Activated CD8-positive, alpha-beta T cell treated with anti-CD3 and anti-CD28 coated beads for 36 hours (primary cell): ENCODE measurements at regions not wholly inside any gene's neighbourhood (a gene's known extent, or its start where the extent isn't known, plus 50 kb on each side); places are given as distances from the start of the nearest gene placed in this dataset.

Experiments
- ATAC-seq: fragments of 200-7000 bp; cut with Tn5 transposase; one replicate; pipeline ENCODE4 v1.10.0; 2021; ENCODE audit warnings: mild to moderate bottlenecking, moderate library complexity
- CTCF ChIA-PET: fragments of 350-600 bp; sonication (Branson Sonifier 250); formaldehyde crosslinking; loops from one replicate; lab custom pipeline; 2021; ENCODE audit warnings: antibody characterized with exemption; lab: Charles Lee
- POLR2A ChIA-PET: fragments of 350-600 bp; sonication (Branson Sonifier 250); formaldehyde crosslinking; loops from one replicate; lab custom pipeline; 2021; ENCODE audit warnings: antibody characterized with exemption; lab: Charles Lee
- DNase-seq: peaks from one replicate; pipeline ENCODE4 v3.0.0-alpha.2; 2020
- H3K27ac Mint-ChIP-seq: one replicate; pipeline ENCODE4 v1.8.0; 2021; ENCODE audit warnings: mild to moderate bottlenecking, mixed read lengths
- H3K27me3 Mint-ChIP-seq: one replicate; pipeline ENCODE4 v1.8.0; 2021; ENCODE audit warnings: mixed read lengths
- H3K36me3 Mint-ChIP-seq: one replicate; pipeline ENCODE4 v1.8.0; 2021; ENCODE audit warnings: low read depth, mixed read lengths
- H3K4me1 Mint-ChIP-seq: one replicate; pipeline ENCODE4 v1.8.0; 2021; ENCODE audit warnings: low read depth, mixed read lengths
- H3K4me3 Mint-ChIP-seq: one replicate; pipeline ENCODE4 v1.8.0; 2021; ENCODE audit warnings: mild to moderate bottlenecking, moderate library complexity, mixed read lengths
- H3K9me3 Mint-ChIP-seq: one replicate; pipeline ENCODE4 v1.8.0; 2021; ENCODE audit warnings: mixed read lengths
- intact Hi-C: fragments of 100-400 bp; cut with micrococcal nuclease; formaldehyde crosslinking; loops from one replicate; pipeline ENCODE4 v1.10.0; 2022
- TF ChIP-seq, protein P1 (sequence below): fragments of 200-600 bp; IDR thresholded peaks from one replicate; pipeline ENCODE4 v1.8.0; 2022; ENCODE audit warnings: antibody characterized with exemption, mild to moderate bottlenecking

DNA sequence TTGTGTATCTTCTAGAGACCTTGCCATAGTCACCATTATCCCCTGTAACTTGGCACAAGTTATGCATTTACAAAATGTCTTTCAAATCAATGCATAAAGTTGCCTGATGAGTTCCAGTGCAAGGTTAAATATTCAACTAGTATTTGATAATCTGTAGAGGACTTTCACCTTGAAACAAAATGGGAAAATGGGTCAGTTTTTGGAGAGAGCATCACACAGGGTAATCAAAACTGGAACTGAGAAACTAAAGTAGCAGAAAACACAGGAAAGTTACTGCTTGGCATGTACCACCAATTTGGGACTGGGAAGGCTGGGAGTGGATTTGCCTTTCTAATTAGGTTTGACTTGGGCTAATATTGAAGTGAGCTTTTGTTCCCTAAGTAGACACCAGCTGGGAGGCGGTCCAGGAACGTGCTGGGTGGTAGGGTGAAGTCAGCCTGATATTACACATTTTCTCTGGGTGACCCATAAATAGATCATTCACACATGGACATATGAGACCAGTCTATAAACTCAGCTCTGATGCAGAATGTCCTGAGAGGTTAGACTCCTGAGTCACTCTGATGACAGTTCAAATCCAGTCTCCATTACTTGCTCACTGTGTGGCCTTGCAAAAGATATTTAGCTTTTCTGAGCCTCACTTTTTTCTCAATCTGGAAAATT, 152.3 kb downstream of the PCTP start:
- DNase-seq (no peak), ATAC-seq (no peak)
- H3K27ac Mint-ChIP-seq: no peak overlapping the region
- no peaks in the 10 kb centered on the region for H3K9me3 Mint-ChIP-seq
- POLR2A ChIA-PET: no interaction called here
- CTCF ChIA-PET: no interaction called here
- intact Hi-C loops: no loop called here
- TF ChIP-seq, protein P1, sequence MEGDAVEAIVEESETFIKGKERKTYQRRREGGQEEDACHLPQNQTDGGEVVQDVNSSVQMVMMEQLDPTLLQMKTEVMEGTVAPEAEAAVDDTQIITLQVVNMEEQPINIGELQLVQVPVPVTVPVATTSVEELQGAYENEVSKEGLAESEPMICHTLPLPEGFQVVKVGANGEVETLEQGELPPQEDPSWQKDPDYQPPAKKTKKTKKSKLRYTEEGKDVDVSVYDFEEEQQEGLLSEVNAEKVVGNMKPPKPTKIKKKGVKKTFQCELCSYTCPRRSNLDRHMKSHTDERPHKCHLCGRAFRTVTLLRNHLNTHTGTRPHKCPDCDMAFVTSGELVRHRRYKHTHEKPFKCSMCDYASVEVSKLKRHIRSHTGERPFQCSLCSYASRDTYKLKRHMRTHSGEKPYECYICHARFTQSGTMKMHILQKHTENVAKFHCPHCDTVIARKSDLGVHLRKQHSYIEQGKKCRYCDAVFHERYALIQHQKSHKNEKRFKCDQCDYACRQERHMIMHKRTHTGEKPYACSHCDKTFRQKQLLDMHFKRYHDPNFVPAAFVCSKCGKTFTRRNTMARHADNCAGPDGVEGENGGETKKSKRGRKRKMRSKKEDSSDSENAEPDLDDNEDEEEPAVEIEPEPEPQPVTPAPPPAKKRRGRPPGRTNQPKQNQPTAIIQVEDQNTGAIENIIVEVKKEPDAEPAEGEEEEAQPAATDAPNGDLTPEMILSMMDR: no peak
- H3K4me1 Mint-ChIP-seq: no peaks in the 10 kb centered on the region
- H3K27me3 Mint-ChIP-seq: no peaks in the 10 kb centered on the region
- H3K36me3 Mint-ChIP-seq: no peaks in the 10 kb centered on the region
- H3K4me3 Mint-ChIP-seq: no peak overlapping the region

DNA sequence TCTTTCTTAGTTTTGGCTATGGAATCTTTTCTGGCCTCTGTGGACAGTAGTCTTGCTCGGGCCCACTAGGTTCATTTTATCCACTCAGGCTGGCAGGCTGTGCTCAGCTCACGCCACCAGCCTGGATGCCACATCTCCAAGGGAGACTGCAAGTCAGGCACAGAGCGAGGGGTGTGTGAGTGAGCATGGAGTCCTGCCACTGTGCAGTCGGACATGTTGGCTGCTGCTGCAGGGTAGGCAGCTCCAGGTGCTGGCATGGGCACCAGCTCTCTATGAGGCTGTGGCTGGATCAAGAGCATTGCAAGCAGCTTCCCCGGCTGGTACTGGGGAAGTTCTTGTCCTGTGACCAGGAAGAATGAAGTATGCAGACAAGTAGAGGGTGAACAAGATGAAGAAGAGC, 158.9 kb downstream of the PCTP start:
- DNase-seq: no peak
- TF ChIP-seq, protein P1: no peak
- Mint-ChIP-seq H3K9me3 (no peaks in the 10 kb centered on the region), H3K27ac (no peak overlapping the region), H3K4me3 (no peak overlapping the region), H3K27me3 (no peaks in the 10 kb centered on the region), H3K36me3 (no peaks in the 10 kb centered on the region), H3K4me1 (no peaks in the 10 kb centered on the region)
- intact Hi-C loops: no loop called here
- no peak for ATAC-seq
- POLR2A ChIA-PET: no interaction called here
- CTCF ChIA-PET: no interaction called here

DNA sequence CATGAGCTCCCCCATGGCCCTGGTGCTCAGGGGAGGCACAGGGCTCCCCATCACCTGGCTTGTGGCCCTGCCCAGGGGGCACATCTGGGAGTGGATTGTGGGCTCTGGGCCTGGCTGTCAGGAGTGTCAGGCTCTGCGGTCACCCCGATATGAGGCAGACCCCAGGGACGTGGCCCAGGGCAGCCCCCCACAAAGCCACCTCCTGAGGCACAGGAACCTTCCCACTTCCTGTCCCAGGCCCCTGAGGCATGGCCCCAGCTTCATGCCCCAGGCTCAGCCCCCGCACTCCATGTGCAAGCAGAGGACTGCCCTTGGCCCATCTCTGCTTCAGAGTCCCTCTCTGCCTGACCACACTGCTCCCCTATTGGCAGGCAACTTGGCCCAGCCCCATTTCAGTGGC, 160.3 kb downstream of the PCTP start:
- CTCF ChIA-PET: no interaction called here
- DNase-seq (no peak), ATAC-seq (no peak)
- H3K9me3 Mint-ChIP-seq: no peaks in the 10 kb centered on the region
- POLR2A ChIA-PET: no interaction called here
- no peaks in the 10 kb centered on the region for H3K36me3 Mint-ChIP-seq
- H3K4me1 Mint-ChIP-seq: no peaks in the 10 kb centered on the region
- no peak overlapping the region for H3K4me3 Mint-ChIP-seq
- intact Hi-C loops: no loop called here
- TF ChIP-seq, protein P1: no peak
- H3K27me3 Mint-ChIP-seq: no peaks in the 10 kb centered on the region
- H3K27ac Mint-ChIP-seq: no peak overlapping the region

DNA sequence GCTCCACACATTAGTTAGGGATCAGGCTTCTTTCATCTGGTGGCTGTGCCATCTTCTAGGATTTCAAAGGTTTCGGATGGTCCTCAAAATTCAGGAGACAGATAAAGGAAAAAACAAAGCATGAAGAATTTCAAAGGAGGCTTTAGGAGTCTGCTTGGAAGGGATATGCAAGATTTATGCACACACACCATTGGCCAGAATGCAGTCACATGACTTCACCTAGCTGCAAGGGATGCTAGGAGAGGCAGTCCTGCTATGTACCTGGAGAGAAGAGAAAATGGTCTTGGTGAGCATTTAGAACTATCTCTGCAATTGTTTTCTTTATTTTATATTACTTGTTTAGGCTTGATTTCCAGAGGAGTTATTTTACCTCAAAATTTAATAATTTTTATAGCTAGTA, 174.6 kb downstream of the PCTP start:
- TF ChIP-seq, protein P1: no peak
- peaks cover 7% of the 10 kb centered on the region for H3K4me1 Mint-ChIP-seq
- DNase-seq (no peak), ATAC-seq (no peak)
- H3K36me3 Mint-ChIP-seq: no peaks in the 10 kb centered on the region
- H3K9me3 Mint-ChIP-seq: no peaks in the 10 kb centered on the region
- intact Hi-C loops: no loop called here
- H3K27ac Mint-ChIP-seq: no peak overlapping the region
- no peaks in the 10 kb centered on the region for H3K27me3 Mint-ChIP-seq
- H3K4me3 Mint-ChIP-seq: no peak overlapping the region
- CTCF ChIA-PET: no interaction called here
- POLR2A ChIA-PET: no interaction called here

DNA sequence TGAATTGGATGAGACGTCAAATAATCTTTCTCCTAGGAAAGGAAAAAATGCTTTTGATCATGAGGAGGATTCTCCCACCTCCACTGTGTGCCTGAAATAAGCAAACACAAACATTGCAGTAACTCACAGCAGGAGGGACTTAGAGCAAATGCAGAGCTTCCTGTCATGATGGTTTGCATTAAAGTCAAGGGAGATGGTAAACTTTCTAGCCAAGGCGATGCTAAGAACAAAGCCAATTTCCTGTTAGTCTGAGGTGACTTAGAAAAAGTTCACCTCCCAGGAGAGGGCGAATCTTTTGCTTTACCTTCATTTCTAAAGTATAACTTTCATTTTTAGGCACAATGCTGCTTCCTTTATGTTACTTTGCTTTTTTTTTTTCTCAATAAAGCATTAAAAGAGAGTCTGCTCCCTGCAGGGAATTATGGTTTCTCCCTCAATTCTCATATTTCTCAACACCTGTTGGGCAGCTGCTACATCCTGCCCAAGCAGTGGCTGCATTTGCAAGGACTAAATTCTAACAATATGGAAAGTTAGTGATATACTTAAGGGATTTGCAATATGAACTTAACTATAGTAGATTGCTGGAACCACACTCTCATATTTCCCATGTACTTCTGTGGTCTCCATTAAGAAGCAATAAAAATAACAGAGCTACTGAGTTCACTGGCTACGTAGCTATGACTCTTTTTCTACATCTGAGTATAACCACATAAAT, 175.6 kb downstream of the PCTP start:
- Mint-ChIP-seq H3K27me3 (no peaks in the 10 kb centered on the region), H3K4me1 (peaks cover 7% of the 10 kb centered on the region), H3K4me3 (no peak overlapping the region), H3K9me3 (no peaks in the 10 kb centered on the region), H3K27ac (no peak overlapping the region), H3K36me3 (no peaks in the 10 kb centered on the region)
- CTCF ChIA-PET: interaction anchor here (1.1 kb wide), 1 partner anchor 14 kb away, joined by 3 read pairs; no protein-coding TSS in a partner anchor
- no peak for DNase-seq
- ATAC-seq: peak; percentile 30
- intact Hi-C loops: no loop called here
- TF ChIP-seq, protein P1: no peak
- POLR2A ChIA-PET: interaction anchor here (0.9 kb wide), 1 partner anchor 25 kb away, joined by 3 read pairs; no protein-coding TSS in a partner anchor
